Transverse colon (tissue), 3 donors: ENCODE measurements at regions not wholly inside any gene's neighbourhood (a gene's known extent, or its start where the extent isn't known, plus 50 kb on each side); places are given as distances from the start of the nearest gene placed in this dataset.

Experiments used
- EP300 ChIP-seq: sonication (generic); formaldehyde crosslinking; IDR thresholded peaks from one replicate; pipeline ENCODE4 v1.6.1; 2017; ENCODE audit warnings: antibody characterized with exemption, low read depth
- TF ChIP-seq, protein P1 (sequence below), 5 experiments: fragments of 200-600 bp in 3 of 5; fragments of 450-650 bp in 2 of 5; sonication (generic) in 3 of 5; IDR thresholded peaks; 1 replicate in 2 of 5; 2 replicates in 3 of 5; pipeline ENCODE4 v1.5.1; 2016 to 2017; ENCODE audit warnings: antibody characterized with exemption in 5 of 5, inconsistent platforms in 3 of 5, mild to moderate bottlenecking in 2 of 5, moderate library complexity in 1 of 5

DNA sequence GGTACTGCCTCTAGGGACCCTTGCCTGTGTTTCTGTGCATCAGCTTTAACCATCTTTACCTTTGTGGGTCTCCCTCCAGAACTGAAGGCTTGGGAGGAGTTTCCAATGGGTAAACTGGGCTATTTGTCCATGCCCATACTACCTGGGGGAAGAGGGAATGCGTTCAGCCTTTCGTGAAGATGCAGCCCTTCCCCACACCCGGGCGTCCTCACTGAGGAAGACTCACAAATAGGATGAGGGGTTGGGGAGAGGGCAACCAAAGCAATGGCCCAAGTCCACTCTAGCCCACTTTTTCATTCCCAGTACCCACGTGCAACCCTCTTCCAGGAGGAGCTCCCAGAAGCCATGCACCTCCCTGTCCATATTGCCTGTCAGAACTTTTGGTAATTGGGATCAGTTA, 61.8 kb upstream of the ADA2 start:
- TF ChIP-seq EP300: no peak
- TF ChIP-seq, protein P1, sequence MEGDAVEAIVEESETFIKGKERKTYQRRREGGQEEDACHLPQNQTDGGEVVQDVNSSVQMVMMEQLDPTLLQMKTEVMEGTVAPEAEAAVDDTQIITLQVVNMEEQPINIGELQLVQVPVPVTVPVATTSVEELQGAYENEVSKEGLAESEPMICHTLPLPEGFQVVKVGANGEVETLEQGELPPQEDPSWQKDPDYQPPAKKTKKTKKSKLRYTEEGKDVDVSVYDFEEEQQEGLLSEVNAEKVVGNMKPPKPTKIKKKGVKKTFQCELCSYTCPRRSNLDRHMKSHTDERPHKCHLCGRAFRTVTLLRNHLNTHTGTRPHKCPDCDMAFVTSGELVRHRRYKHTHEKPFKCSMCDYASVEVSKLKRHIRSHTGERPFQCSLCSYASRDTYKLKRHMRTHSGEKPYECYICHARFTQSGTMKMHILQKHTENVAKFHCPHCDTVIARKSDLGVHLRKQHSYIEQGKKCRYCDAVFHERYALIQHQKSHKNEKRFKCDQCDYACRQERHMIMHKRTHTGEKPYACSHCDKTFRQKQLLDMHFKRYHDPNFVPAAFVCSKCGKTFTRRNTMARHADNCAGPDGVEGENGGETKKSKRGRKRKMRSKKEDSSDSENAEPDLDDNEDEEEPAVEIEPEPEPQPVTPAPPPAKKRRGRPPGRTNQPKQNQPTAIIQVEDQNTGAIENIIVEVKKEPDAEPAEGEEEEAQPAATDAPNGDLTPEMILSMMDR (IDR thresholded peaks at IDR 0.05): no peak
